Hepatic stellate cell (primary cell): ENCODE measurements at regions not wholly inside any gene's neighbourhood (a gene's known extent, or its start where the extent isn't known, plus 50 kb on each side); places are given as distances from the start of the nearest gene placed in this dataset.

ENCODE experiments used
- DNase-seq: peaks from one replicate; pipeline ENCODE4 v3.0.0; 2011; ENCODE audit warnings: low spot score

GRCh38 chr18:39872651-39873050, 2082.4 kb upstream of the PIK3C3 start:
- no peak for DNase-seq

GRCh38 chr18:39871961-39872360, 2083.1 kb upstream of the PIK3C3 start:
- no peak for DNase-seq

- no peak for DNase-seq
Measured at GRCh38 chr18:39870591-39870990, 2084.4 kb upstream of the PIK3C3 start.

GRCh38 chr18:39863916-39864315, 2091.1 kb upstream of the PIK3C3 start:
- no peak for DNase-seq

- DNase-seq, result no peak
Measured at GRCh38 chr18:39862341-39862740, 2092.7 kb upstream of the PIK3C3 start.

- DNase-seq, result no peak
Measured at GRCh38 chr18:39854291-39854690, 2100.7 kb upstream of the PIK3C3 start.

GRCh38 chr18:39846265-39846664, 2108.8 kb upstream of the PIK3C3 start:
- DNase-seq, result no peak

- no peak for DNase-seq
Measured at GRCh38 chr18:39845631-39846030, 2109.4 kb upstream of the PIK3C3 start.

- no peak for DNase-seq
Measured at GRCh38 chr18:39845106-39845505, 2109.9 kb upstream of the PIK3C3 start.

- no peak for DNase-seq
Measured at GRCh38 chr18:39843546-39843945, 2111.5 kb upstream of the PIK3C3 start.

GRCh38 chr18:39842366-39842914, 2112.6 kb upstream of the PIK3C3 start:
- DNase-seq, result no peak

- no peak for DNase-seq
Measured at GRCh38 chr18:39841482-39842365, 2113.3 kb upstream of the PIK3C3 start.

- DNase-seq, result no peak
Measured at GRCh38 chr18:39840856-39841481, 2114.1 kb upstream of the PIK3C3 start.

GRCh38 chr18:39840406-39840805, 2114.6 kb upstream of the PIK3C3 start:
- DNase-seq, result no peak

- DNase-seq, result no peak
Measured at GRCh38 chr18:39839782-39840181, 2115.3 kb upstream of the PIK3C3 start.

- DNase-seq, result no peak
Measured at GRCh38 chr18:39838831-39839230, 2116.2 kb upstream of the PIK3C3 start.

- no peak for DNase-seq
Measured at GRCh38 chr18:39835303-39836030, 2119.6 kb upstream of the PIK3C3 start.

- no peak for DNase-seq
Measured at GRCh38 chr18:39834636-39835035, 2120.4 kb upstream of the PIK3C3 start.

- no peak for DNase-seq
Measured at GRCh38 chr18:39825485-39826150, 2129.4 kb upstream of the PIK3C3 start.

GRCh38 chr18:39806525-39806924, 2148.5 kb upstream of the PIK3C3 start:
- DNase-seq, result no peak

- no peak for DNase-seq
Measured at GRCh38 chr18:39805218-39805617, 2149.8 kb upstream of the PIK3C3 start.

GRCh38 chr18:39802648-39803229, 2152.3 kb upstream of the PIK3C3 start:
- no peak for DNase-seq
